OCI-LY3 (cell line): ENCODE measurements at regions not wholly inside any gene's neighbourhood (a gene's known extent, or its start where the extent isn't known, plus 50 kb on each side); places are given as distances from the start of the nearest gene placed in this dataset.

Source experiments
- EZH2phosphoT487 ChIP-seq: fragments of 200-600 bp; shearing (Covaris generic); IDR thresholded peaks from 2 replicates; pipeline ENCODE4 v1.6.1; 2018; ENCODE audit warnings: antibody characterized with exemption, mixed run types, low read depth
- TF ChIP-seq, protein P1 (sequence below): fragments of 200-600, 300-600 bp; sonication (generic); IDR thresholded peaks from 2 replicates; pipeline ENCODE4 v1.5.1; 2014; ENCODE audit warnings: antibody characterized with exemption, low read length, low read depth

DNA sequence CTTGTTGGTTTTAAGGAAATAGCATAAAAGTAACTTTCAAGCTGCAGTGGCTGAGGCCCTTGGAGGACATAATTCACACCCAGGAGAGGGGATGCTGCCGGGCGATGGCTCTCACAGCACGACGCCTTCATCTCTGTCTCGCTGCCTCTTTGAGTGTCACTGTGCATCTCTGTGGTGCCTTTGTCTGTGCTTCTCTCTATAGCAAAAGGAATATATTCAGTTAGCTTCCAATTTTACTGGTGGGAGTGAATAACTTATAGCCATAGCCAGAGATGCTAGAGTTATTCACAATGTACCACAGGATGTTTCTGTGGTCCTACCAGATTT, 276.7 kb downstream of the SYK start:
- TF ChIP-seq, protein P1, sequence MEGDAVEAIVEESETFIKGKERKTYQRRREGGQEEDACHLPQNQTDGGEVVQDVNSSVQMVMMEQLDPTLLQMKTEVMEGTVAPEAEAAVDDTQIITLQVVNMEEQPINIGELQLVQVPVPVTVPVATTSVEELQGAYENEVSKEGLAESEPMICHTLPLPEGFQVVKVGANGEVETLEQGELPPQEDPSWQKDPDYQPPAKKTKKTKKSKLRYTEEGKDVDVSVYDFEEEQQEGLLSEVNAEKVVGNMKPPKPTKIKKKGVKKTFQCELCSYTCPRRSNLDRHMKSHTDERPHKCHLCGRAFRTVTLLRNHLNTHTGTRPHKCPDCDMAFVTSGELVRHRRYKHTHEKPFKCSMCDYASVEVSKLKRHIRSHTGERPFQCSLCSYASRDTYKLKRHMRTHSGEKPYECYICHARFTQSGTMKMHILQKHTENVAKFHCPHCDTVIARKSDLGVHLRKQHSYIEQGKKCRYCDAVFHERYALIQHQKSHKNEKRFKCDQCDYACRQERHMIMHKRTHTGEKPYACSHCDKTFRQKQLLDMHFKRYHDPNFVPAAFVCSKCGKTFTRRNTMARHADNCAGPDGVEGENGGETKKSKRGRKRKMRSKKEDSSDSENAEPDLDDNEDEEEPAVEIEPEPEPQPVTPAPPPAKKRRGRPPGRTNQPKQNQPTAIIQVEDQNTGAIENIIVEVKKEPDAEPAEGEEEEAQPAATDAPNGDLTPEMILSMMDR = no peak
- TF ChIP-seq EZH2phosphoT487 = no peak
